Small intestine (tissue), 7 donors: ENCODE measurements at regions not wholly inside any gene's neighbourhood (a gene's known extent, or its start where the extent isn't known, plus 50 kb on each side); places are given as distances from the start of the nearest gene placed in this dataset.

ENCODE experiments used
- DNase-seq, 2 donors: peaks; one replicate each; pipeline versions ENCODE4 v3.0.0 to v3.0.0-alpha.2; 2013
- FAIRE-seq: peaks from 2 replicates; lab custom pipeline; 2012; peaks lifted over from hg19 to GRCh38; lab: Jason Lieb, UNC
- H3K27ac ChIP-seq, 3 donors: one replicate each; pipeline ENCODE4 v1.5.1; 2013; ENCODE audit warnings: low read length in 2 of 3, mild to moderate bottlenecking in 2 of 3, control low read depth in 1 of 3, inconsistent platforms in 1 of 3, low read depth in 1 of 3, moderate library complexity in 1 of 3
- H3K27me3 ChIP-seq, 3 donors: one replicate each; pipeline ENCODE4 v1.6.1; 2013; ENCODE audit warnings: low read length in 3 of 3, inconsistent platforms in 1 of 3; ENCODE audit not compliant: control insufficient read depth in 3 of 3, insufficient read depth in 3 of 3
- H3K36me3 ChIP-seq, 3 donors: one replicate each; pipeline ENCODE4 v1.6.1; 2013; ENCODE audit warnings: low read length in 3 of 3, inconsistent platforms in 1 of 3, low read depth in 1 of 3, mild to moderate bottlenecking in 1 of 3, moderate library complexity in 1 of 3; ENCODE audit not compliant: control insufficient read depth in 3 of 3, insufficient read depth in 2 of 3
- H3K4me1 ChIP-seq, 3 donors: one replicate each; pipeline ENCODE4 v1.6.1; 2013; ENCODE audit warnings: low read length in 2 of 3, inconsistent platforms in 1 of 3, low read depth in 1 of 3, mild to moderate bottlenecking in 1 of 3, moderate library complexity in 1 of 3; ENCODE audit not compliant: control insufficient read depth in 3 of 3, insufficient read depth in 2 of 3
- H3K4me3 ChIP-seq, 3 donors: one replicate each; pipeline ENCODE4 v1.5.1; 2013; ENCODE audit warnings: low read length in 3 of 3, control low read depth in 1 of 3, inconsistent platforms in 1 of 3, low read depth in 1 of 3, mild to moderate bottlenecking in 1 of 3, moderate library complexity in 1 of 3
- H3K9me3 ChIP-seq, 2 donors: one replicate each; pipeline ENCODE4 v1.6.1; 2013; ENCODE audit warnings: low read depth in 1 of 2, low read length in 1 of 2; ENCODE audit not compliant: control insufficient read depth in 2 of 2, insufficient read depth in 1 of 2
- WGBS, 3 donors: extraction: QIAGEN DNeasy Blood & Tissue Kit; methylation state at CpG; one replicate each; pipeline ENCODE4 v1.1.7; 2013; 5-methylcytosine and 5-hydroxymethylcytosine counted together
- donor health status: healthy with polysubstance abuse.
- donor health status: control.
- donor health status: control.
- donor health status: Bipolar disorder and iron deficiency.
- donor health status: healthy.

GRCh38 chr18:61183798-61184197, 149.4 kb upstream of the CDH20 start:
- Histone ChIP-seq H3K27me3 (no peaks in the 10 kb centered on the region), H3K36me3 (no peaks in the 10 kb centered on the region), H3K4me1 (no peaks in the 10 kb centered on the region), H3K9me3 (no peaks in the 10 kb centered on the region), H3K27ac (no peak overlapping the region), H3K4me3 (no peak overlapping the region)
- DNase-seq, result no peak
- no peak for FAIRE-seq

- Histone ChIP-seq H3K27ac (no peak overlapping the region), H3K9me3 (no peaks in the 10 kb centered on the region), H3K36me3 (no peaks in the 10 kb centered on the region), H3K27me3 (no peaks in the 10 kb centered on the region), H3K4me3 (no peak overlapping the region), H3K4me1 (no peaks in the 10 kb centered on the region)
- DNase-seq (no peak), FAIRE-seq (no peak)
- WGBS, 3 donors, result 88 to 99% (median 94%) methylated on average over 3 of the region's 3 CpGs
These were observed 145.3 kb upstream of the CDH20 start for GRCh38 chr18:61187971-61188370.

- no peaks in the 10 kb centered on the region for H3K27me3 ChIP-seq
- no peaks in the 10 kb centered on the region for H3K36me3 ChIP-seq
- 77 to 79% (median 77%) methylated on average over 3 of the region's 3 CpGs for WGBS, 3 donors
- no peaks in the 10 kb centered on the region for H3K9me3 ChIP-seq
- no peak for DNase-seq
- no peak overlapping the region for H3K4me3 ChIP-seq
- no peak for FAIRE-seq
- no peak overlapping the region for H3K27ac ChIP-seq
- no peaks in the 10 kb centered on the region for H3K4me1 ChIP-seq
These were observed 143.9 kb upstream of the CDH20 start for GRCh38 chr18:61189376-61189775.

GRCh38 chr18:61194726-61195125, 138.5 kb upstream of the CDH20 start:
- no peaks in the 10 kb centered on the region for H3K9me3 ChIP-seq
- no peaks in the 10 kb centered on the region for H3K36me3 ChIP-seq
- H3K27ac ChIP-seq, result no peak overlapping the region
- no peaks in the 10 kb centered on the region for H3K4me1 ChIP-seq
- FAIRE-seq (no peak), DNase-seq (no peak)
- H3K4me3 ChIP-seq, result no peak overlapping the region
- no peaks in the 10 kb centered on the region for H3K27me3 ChIP-seq
- 70 to 84% (median 79%) methylated on average over 4 of the region's 4 CpGs for WGBS, 3 donors

- FAIRE-seq, result no peak
- Histone ChIP-seq H3K36me3 (no peaks in the 10 kb centered on the region), H3K4me1 (no peaks in the 10 kb centered on the region), H3K27ac (no peak overlapping the region), H3K4me3 (no peak overlapping the region), H3K9me3 (no peaks in the 10 kb centered on the region), H3K27me3 (no peaks in the 10 kb centered on the region)
- WGBS, 3 donors, result 66 to 71% (median 70%) methylated on average over 4 of the region's 4 CpGs
- no peak for DNase-seq
These were observed 136.5 kb upstream of the CDH20 start for GRCh38 chr18:61196750-61197149.

- Histone ChIP-seq H3K36me3 (no peaks in the 10 kb centered on the region), H3K4me1 (no peaks in the 10 kb centered on the region), H3K4me3 (no peak overlapping the region), H3K27me3 (no peaks in the 10 kb centered on the region), H3K9me3 (no peaks in the 10 kb centered on the region), H3K27ac (no peak overlapping the region)
- FAIRE-seq (no peak), DNase-seq (no peak)
These were observed 134.7 kb upstream of the CDH20 start for GRCh38 chr18:61198486-61198885.

GRCh38 chr18:61199171-61199848, 133.9 kb upstream of the CDH20 start:
- DNase-seq (no peak), FAIRE-seq (no peak)
- Histone ChIP-seq H3K9me3 (no peaks in the 10 kb centered on the region), H3K4me3 (no peak overlapping the region), H3K27ac (no peak overlapping the region), H3K27me3 (no peaks in the 10 kb centered on the region), H3K4me1 (no peaks in the 10 kb centered on the region), H3K36me3 (no peaks in the 10 kb centered on the region)
- 55 to 58% (median 55%) methylated on average over 3 of the region's 3 CpGs for WGBS, 3 donors

- no peaks in the 10 kb centered on the region for H3K27me3 ChIP-seq
- no peak overlapping the region for H3K27ac ChIP-seq
- no peaks in the 10 kb centered on the region for H3K9me3 ChIP-seq
- no peaks in the 10 kb centered on the region for H3K4me1 ChIP-seq
- H3K4me3 ChIP-seq, result no peak overlapping the region
- no peaks in the 10 kb centered on the region for H3K36me3 ChIP-seq
- DNase-seq, result peak in 1 of 2 donors; percentile 2
- FAIRE-seq, result no peak
- 64 to 78% (median 65%) methylated on average over 2 of the region's 2 CpGs for WGBS, 3 donors
These were observed 131.7 kb upstream of the CDH20 start for GRCh38 chr18:61201511-61201910.

- Histone ChIP-seq H3K4me1 (no peaks in the 10 kb centered on the region), H3K27me3 (no peaks in the 10 kb centered on the region), H3K4me3 (no peak overlapping the region), H3K36me3 (no peaks in the 10 kb centered on the region), H3K9me3 (no peaks in the 10 kb centered on the region), H3K27ac (no peak overlapping the region)
- 78 to 93% (median 84%) methylated on average over 1 of the region's 1 CpG for WGBS, 3 donors
- FAIRE-seq (no peak), DNase-seq (no peak)
These were observed 130.1 kb upstream of the CDH20 start for GRCh38 chr18:61203151-61203550.
